RWPE1 (cell line): ENCODE measurements at regions not wholly inside any gene's neighbourhood (a gene's known extent, or its start where the extent isn't known, plus 50 kb on each side); places are given as distances from the start of the nearest gene placed in this dataset.

Experiments
- CTCF ChIA-PET: fragments of 350-600 bp; sonication (Branson Sonifier 250); formaldehyde crosslinking; extraction: SDS; loops from one replicate; lab custom pipeline; 2021; lab: Yijun Ruan, JAX
- POLR2A ChIA-PET: fragments of 400-600 bp; formaldehyde crosslinking; extraction: SDS; loops from one replicate; lab custom pipeline; 2020; ENCODE audit warnings: antibody characterized with exemption; ENCODE audit not compliant: low non-redundant PET; lab: Yijun Ruan, JAX
- DNase-seq: peaks from one replicate; pipeline ENCODE4 v3.0.0; 2012; ENCODE audit warnings: low spot score
- H3K27ac ChIP-seq: fragments of 450-650 bp; 2 replicates; pipeline ENCODE4 v1.5.1; 2017
- CTCF ChIP-seq: fragments of 450-650 bp; conservative IDR thresholded peaks from 2 replicates; pipeline ENCODE4 v1.5.1; 2017; ENCODE audit warnings: low read depth, mild to moderate bottlenecking

- ChIA-PET POLR2A (no interaction called here), CTCF (no interaction called here)
- no peak overlapping the region for H3K27ac ChIP-seq
- TF ChIP-seq CTCF = no peak
- DNase-seq = no peak
Observed at GRCh38 chr6:84408028-84408427, 180.6 kb upstream of the CEP162 start.

GRCh38 chr6:84403545-84403944, 176.1 kb upstream of the CEP162 start:
- TF ChIP-seq CTCF = no peak
- ChIA-PET POLR2A (no interaction called here), CTCF (no interaction called here)
- H3K27ac ChIP-seq = no peak overlapping the region
- no peak for DNase-seq

GRCh38 chr6:84399003-84399402, 171.6 kb upstream of the CEP162 start:
- CTCF ChIA-PET = no interaction called here
- TF ChIP-seq CTCF = no peak
- POLR2A ChIA-PET = no interaction called here

GRCh38 chr6:84392261-84392660, 164.8 kb upstream of the CEP162 start:
- H3K27ac ChIP-seq = no peak overlapping the region
- DNase-seq = no peak
- POLR2A ChIA-PET = no interaction called here
- CTCF ChIA-PET = no interaction called here
- no peak for TF ChIP-seq CTCF

More at GRCh38 chr6:84399003-84399402, 171.6 kb upstream of the CEP162 start:
- H3K27ac ChIP-seq = no peak overlapping the region
- no peak for DNase-seq

GRCh38 chr6:84390851-84391250, 163.4 kb upstream of the CEP162 start:
- TF ChIP-seq CTCF = no peak
- CTCF ChIA-PET = interaction anchor here (0.6 kb wide), 1 partner anchor 52 kb away, joined by 3 read pairs; no protein-coding TSS in a partner anchor
- H3K27ac ChIP-seq = no peak overlapping the region
- POLR2A ChIA-PET = no interaction called here
- DNase-seq = no peak

GRCh38 chr6:84390334-84390733, 162.9 kb upstream of the CEP162 start:
- TF ChIP-seq CTCF = no peak
- H3K27ac ChIP-seq = no peak overlapping the region
- DNase-seq = no peak
- ChIA-PET CTCF (interaction anchor here (0.6 kb wide), 1 partner anchor 52 kb away, joined by 3 read pairs; no protein-coding TSS in a partner anchor), POLR2A (no interaction called here)
